ENCODE measurements at regions not wholly inside any gene's neighbourhood (a gene's known extent, or its start where the extent isn't known, plus 50 kb on each side); places are given as distances from the start of the nearest gene placed in this dataset.

DNA sequence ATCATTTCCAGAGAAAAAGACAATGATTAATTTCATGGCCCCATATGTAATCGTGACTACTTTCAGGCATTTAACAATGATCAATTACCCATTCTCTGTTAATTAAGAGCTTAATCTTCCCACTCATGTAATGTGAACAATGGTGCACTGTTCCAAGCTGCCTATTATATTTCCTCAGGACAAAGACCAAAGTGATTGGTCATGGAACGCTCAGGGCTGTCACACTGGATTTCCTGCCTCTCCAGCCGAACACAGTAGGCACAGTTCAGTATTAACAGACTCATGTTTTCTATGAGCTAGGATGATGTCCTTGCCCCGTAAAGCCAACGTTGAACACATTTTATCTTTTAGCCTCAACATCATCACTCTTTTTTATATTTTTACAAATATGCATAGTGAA is 142.7 kb upstream of the FZD8 start:
- H2AFZ ChIP-seq (ENCODE audit: low read depth, low read length): no peak overlapping the region
- ChIA-PET CTCF (no interaction called here), POLR2A (no interaction called here)
- no peak overlapping the region for H3K4me2 ChIP-seq (ENCODE audit: insufficient read depth, low read length)
- BruUV-seq (replicated peaks): no TSS peak
- H3K4me3 ChIP-seq (replicated peaks in 1 of 3; ENCODE audit: insufficient read depth in 1 of 3, low read depth in 1 of 3, low read length in 3 of 3): no peak overlapping the region
- H3K9me3 ChIP-seq (replicated peaks; ENCODE audit: control insufficient read depth, insufficient read depth, low read length): no peaks in the 10 kb centered on the region
- intact Hi-C loops (cut with micrococcal nuclease): no loop called here
- H3K4me1 ChIP-seq (ENCODE audit: control insufficient read depth, extremely low read depth, insufficient read depth, low read length): no peaks in the 10 kb centered on the region
- H3K36me3 ChIP-seq (ENCODE audit: control insufficient read depth in 2 of 2, extremely low read depth in 1 of 2, insufficient read depth in 2 of 2, low read length in 2 of 2): no peaks in the 10 kb centered on the region
- DNase-seq (ENCODE audit: low read depth, low spot score) (no peak), FAIRE-seq (no peak)
- TF ChIP-seq MYC (IDR thresholded peaks at IDR 0.05; ENCODE audit: low read depth, low read length): no peak
- no peak for TF ChIP-seq FOS (IDR thresholded peaks at IDR 0.05; ENCODE audit: borderline replicate concordance, insufficient read depth, low read length)
- peaks cover 2 to 6% of the 10 kb centered on the region in 2 experiments for H3K27me3 ChIP-seq (ENCODE audit: control insufficient read depth in 2 of 2, insufficient read depth in 2 of 2, low read length in 2 of 2)
- dilution Hi-C loops (cut with MboI; ENCODE audit: extremely low pct_ligation_motif_present, low sequenced_read_pairs): no loop called here
- no peaks in the 10 kb centered on the region for H4K20me1 ChIP-seq (replicated peaks; ENCODE audit: control insufficient read depth, extremely low read depth, insufficient read depth, low read length)
- no peak overlapping the region for H3K27ac ChIP-seq (ENCODE audit: insufficient read depth, low read depth, low read length)
- H3K9ac ChIP-seq (replicated peaks; ENCODE audit: extremely low read depth, insufficient read depth, low read length): no peak overlapping the region
- H3K9me1 ChIP-seq (replicated peaks; ENCODE audit: control insufficient read depth, extremely low read depth, insufficient read depth, low read length): no peaks in the 10 kb centered on the region
- no peaks in the 10 kb centered on the region for H3K79me2 ChIP-seq (ENCODE audit: control insufficient read depth, insufficient read depth, low read length)

DNA sequence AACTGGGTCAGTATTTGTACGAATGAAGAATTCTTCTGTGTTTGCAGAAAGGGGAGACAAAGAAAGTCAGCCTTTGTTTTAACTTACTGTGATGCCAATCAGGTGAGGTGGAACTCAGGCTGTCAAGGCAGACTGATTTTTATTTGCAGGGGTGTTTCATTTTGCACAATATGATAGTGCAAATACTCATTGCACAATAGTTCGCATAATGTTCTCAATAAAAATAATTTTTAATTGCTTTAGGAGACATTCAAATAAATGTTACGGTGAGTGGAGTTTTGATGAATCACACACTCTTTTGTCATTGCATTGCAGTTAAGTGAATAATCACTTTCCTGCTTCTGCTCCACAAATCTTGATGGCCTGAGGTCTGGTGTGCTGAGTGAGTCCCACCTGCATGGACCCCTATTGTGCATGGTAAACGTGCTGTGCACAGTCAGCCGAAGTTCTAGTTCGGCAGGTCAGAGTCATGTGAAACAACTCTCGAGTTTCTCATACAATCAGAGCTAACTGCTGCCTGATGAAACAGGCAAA is 141.3 kb upstream of the FZD8 start:
- ChIA-PET POLR2A (no interaction called here), CTCF (no interaction called here)
- H3K27ac ChIP-seq (ENCODE audit: insufficient read depth, low read depth, low read length): no peak overlapping the region
- DNase-seq (ENCODE audit: low read depth, low spot score) (no peak), FAIRE-seq (no peak)
- H3K9me1 ChIP-seq (replicated peaks; ENCODE audit: control insufficient read depth, extremely low read depth, insufficient read depth, low read length): no peaks in the 10 kb centered on the region
- intact Hi-C loops (cut with micrococcal nuclease) (no loop called here), dilution Hi-C loops (cut with MboI; ENCODE audit: extremely low pct_ligation_motif_present, low sequenced_read_pairs) (no loop called here)
- TF ChIP-seq JUN (IDR thresholded peaks at IDR 0.05; ENCODE audit: borderline replicate concordance, insufficient read depth, insufficient read length, low read depth) (no peak), FOS (IDR thresholded peaks at IDR 0.05; ENCODE audit: borderline replicate concordance, insufficient read depth, low read length) (peak; percentile 6)
- BruUV-seq (replicated peaks): no TSS peak
- no peak overlapping the region for H3K4me3 ChIP-seq (replicated peaks in 1 of 3; ENCODE audit: insufficient read depth in 1 of 3, low read depth in 1 of 3, low read length in 3 of 3)
- H4K20me1 ChIP-seq (replicated peaks; ENCODE audit: control insufficient read depth, extremely low read depth, insufficient read depth, low read length): no peaks in the 10 kb centered on the region
- H2AFZ ChIP-seq (ENCODE audit: low read depth, low read length): no peak overlapping the region
- H3K36me3 ChIP-seq (ENCODE audit: control insufficient read depth in 2 of 2, extremely low read depth in 1 of 2, insufficient read depth in 2 of 2, low read length in 2 of 2): no peaks in the 10 kb centered on the region
- H3K4me1 ChIP-seq (ENCODE audit: control insufficient read depth, extremely low read depth, insufficient read depth, low read length): no peaks in the 10 kb centered on the region
- no peak overlapping the region for H3K4me2 ChIP-seq (ENCODE audit: insufficient read depth, low read length)
- no peak overlapping the region for H3K9ac ChIP-seq (replicated peaks; ENCODE audit: extremely low read depth, insufficient read depth, low read length)
- H3K9me3 ChIP-seq (replicated peaks; ENCODE audit: control insufficient read depth, insufficient read depth, low read length): no peaks in the 10 kb centered on the region
- no peaks in the 10 kb centered on the region for H3K79me2 ChIP-seq (ENCODE audit: control insufficient read depth, insufficient read depth, low read length)
- peaks cover 9 to 12% of the 10 kb centered on the region in 2 experiments for H3K27me3 ChIP-seq (ENCODE audit: control insufficient read depth in 2 of 2, insufficient read depth in 2 of 2, low read length in 2 of 2)

All from endothelial cell of umbilical vein (primary cell).